Nucleus accumbens (tissue), 56 donors: ENCODE measurements at regions not wholly inside any gene's neighbourhood (a gene's known extent, or its start where the extent isn't known, plus 50 kb on each side); places are given as distances from the start of the nearest gene placed in this dataset.

Experiments used
- DNase-seq, 56 donors: peaks; one replicate each; lab custom pipeline; 2025; lab: John Stamatoyannopoulos, UW

GRCh38 chr11:134517621-134518293 lies 105.7 kb upstream of the B3GAT1 start:
- no peak for DNase-seq

DNA sequence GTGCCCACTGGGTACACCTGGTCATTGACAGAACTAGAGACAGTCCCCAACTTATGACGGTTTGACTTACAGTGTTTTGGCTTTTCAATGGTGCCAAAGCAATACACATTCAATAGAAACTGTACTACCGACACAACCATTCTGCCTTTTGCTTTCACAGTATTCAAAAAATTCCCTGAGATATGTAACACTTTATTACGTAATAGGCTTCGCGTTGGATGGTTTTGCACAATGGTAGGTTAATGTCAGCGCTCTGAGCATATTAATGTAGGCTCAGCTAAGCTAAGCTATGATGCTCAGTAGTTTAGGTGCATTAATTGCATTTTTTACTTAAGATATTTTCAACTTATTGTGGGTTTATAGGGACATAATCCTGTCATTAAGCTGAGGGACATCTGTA lies 105.1 kb upstream of the B3GAT1 start:
- no peak for DNase-seq

DNA sequence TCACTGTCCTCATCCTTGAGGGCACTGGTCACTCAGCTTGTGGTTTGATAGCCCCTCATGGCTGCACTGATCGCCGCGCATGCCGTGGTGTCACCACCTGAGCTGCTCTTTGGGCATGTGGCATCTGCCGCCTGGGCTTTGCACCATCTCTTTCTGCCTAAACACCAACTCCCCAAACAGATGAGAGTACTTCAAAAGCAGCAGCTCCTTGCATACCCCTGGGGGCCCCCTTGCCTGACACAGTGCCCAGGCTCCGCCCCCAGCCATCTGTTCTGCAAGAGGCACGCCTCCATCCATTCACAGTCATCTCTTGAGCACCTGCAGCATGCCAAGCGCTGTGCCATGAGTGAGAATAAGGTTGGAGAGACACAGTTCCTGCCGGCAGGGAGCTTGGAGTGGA lies 104.5 kb upstream of the B3GAT1 start:
- DNase-seq: peak in 2 of 56 donors; percentile 15 to 20

DNA sequence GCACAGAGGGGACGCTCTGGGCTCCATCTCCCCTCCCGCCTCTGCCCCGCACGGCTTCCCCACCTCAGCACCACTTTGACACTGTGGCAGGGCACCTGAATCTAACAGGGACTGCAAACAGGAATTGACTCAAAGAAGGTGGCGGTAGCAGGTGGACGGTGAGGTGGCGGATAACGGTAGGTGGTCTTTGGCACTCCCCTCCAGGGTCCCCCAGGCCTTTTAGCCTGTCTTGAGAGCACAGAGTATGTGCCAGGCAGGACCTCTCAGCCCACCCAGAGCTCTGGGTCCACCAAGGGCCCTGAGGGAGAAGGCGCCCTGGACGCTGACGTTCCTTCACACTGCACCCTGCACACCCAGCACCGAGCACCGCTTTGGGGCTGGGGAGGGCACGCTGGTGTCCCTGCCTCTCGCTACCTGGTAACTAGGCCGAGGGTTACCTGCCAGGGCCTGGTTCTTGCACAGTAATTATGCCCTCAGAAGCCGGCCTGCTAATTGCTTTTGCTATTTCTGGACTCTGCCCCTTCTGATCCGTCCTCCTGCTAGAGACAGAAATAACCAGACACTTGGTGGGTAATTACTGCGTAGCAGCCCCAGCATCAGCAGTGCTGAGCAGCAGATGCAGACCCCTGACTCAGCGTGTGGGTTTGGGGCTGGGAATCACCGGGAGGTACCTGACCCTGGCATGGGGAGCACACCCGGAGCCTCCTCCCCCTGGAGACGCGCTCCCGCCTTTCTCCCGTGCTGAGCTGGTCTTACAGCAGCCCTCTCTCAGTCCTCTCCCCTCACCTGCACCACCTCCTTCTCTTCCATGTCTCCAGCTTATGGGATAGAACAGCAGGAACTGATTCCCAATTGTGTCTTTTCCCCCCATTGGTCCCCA lies 103.3 kb upstream of the B3GAT1 start:
- no peak for DNase-seq

DNA sequence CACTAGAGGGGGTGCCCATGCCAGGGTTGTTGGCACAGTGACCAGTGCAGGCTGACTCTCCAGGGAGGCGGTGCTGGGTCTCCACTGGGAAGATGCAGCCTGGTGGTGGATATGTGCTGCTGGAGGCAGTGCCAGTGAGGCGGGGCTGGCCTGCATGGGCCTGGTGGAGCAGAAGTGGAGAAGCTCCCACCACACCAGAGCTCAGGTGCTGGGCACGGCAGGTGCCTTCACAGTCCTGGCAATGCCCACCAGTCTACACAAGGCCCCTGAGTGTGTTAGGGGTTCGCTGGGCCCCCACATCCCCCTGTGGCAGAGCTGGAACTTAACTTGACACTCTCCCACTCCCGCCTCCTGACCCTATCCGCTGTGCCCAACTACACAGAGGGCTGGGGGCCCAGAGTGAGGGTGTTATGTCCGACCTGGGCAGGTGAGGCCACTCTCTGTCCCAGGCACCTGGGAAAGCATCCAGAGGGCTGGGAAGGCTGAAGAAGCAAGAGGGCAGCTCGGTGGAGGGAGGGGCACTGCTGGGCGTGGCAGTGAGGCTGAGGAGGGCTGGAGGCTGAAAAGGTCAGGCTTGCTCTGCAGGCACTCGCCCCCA lies 102.4 kb upstream of the B3GAT1 start:
- no peak for DNase-seq

DNA sequence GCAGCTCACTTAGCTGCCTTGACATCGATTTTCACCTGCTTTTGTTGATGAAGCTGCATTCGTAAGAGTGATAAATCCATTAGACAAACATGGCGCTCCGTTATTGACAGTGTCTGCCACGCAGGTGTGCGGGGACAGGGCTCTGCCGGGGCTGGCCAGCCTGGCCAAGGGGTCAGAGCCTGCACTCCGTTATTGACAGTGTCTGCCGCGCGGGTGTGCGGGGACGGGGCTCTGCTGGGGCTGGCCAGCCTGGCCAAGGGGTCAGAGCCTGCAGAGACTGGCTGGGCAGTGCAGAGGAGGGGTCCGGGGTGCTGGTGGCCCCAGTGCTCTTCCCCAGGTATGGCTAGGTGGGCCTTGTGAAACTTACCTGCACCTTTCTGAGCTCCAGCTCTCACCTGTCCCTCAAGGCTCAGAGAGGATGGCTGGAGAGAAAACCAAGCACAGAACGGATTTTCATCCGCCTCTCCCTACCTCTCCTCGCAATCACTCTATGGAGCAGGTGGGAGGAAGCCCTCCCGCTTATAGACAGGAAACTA lies 101.6 kb upstream of the B3GAT1 start:
- no peak for DNase-seq

GRCh38 chr11:134512571-134513538 lies 100.8 kb upstream of the B3GAT1 start:
- DNase-seq: no peak

DNA sequence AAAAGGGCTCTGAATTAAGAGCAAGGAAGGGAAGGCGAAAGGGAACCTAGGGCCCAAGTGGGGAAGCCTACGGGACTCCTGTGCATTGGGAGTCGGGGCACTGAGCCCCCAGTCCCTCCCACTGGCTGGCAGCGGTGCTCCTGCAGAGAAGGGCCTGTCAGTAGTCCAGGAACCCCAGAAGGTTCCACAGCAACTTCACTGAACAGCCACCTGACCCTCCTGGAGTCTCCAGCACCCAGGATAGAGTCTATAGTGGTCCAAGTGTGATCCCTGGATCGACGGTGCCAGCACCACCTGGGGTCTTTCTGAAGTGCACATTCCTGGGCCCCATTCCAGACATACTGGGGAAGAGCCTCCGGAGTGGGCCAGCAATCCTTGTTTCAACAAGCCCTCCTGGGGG lies 100.0 kb upstream of the B3GAT1 start:
- no peak for DNase-seq

DNA sequence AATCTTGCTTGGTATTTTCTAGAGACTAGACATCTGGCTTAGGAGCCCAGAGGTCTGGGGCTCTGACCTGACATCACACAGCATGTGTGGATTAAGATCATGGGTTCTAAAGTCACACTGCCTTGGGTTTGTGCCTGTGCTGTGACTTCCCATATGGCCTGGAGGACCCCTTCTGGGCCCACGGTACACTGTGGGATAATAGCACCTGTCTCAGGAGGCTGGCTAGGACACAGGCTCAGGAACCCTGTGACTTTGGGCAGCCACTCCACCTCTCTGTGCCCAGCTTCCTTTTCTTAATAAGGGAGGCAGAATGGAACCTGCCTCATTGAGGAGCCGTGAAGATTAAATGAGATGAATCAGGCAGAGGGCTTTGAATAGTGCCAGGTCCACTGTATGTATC lies 99.2 kb upstream of the B3GAT1 start:
- no peak for DNase-seq

- DNase-seq: no peak
These were observed 98.4 kb upstream of the B3GAT1 start for GRCh38 chr11:134510233-134511040.

DNA sequence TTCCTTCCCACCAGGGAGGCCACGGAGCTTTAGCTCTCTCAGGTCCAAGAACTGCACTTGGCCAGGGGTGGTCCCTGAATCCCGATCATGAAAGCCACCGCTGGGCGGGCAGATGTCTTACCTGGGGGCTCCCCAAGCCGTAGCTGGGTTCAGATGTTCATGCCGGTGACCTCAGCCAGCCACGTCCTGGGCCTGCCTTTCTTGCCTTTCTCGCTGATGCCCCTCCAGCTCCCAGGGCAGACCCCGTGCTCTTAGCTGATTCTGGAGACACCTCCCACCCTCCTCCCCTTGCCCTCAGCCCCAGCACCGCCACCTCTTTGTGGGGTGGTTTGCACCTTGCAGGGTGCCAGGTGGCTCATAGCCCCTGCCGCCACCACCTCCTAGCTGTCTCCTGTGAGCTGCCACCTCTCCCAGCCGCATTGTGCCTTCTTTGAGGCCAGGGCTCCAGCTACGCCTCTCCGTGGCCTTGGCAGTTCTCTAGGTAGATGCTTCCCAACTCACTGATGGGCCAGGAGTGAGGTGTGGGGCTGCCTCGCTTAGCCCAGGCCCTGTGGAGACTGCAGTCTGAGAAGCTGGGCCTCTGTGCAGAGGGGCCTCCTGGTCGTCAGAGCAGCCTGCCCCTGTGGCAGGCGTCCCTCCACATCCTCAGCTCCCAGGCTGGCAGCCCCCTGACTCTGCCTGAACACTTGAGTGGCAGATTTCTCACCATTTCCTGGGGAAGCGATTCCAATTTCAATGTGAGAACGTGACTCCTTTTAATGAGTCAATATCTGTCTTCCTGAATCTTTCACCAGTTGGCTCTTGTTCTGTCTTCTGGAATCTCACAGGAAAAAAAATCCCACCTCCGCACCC lies 97.6 kb upstream of the B3GAT1 start:
- DNase-seq: no peak

DNA sequence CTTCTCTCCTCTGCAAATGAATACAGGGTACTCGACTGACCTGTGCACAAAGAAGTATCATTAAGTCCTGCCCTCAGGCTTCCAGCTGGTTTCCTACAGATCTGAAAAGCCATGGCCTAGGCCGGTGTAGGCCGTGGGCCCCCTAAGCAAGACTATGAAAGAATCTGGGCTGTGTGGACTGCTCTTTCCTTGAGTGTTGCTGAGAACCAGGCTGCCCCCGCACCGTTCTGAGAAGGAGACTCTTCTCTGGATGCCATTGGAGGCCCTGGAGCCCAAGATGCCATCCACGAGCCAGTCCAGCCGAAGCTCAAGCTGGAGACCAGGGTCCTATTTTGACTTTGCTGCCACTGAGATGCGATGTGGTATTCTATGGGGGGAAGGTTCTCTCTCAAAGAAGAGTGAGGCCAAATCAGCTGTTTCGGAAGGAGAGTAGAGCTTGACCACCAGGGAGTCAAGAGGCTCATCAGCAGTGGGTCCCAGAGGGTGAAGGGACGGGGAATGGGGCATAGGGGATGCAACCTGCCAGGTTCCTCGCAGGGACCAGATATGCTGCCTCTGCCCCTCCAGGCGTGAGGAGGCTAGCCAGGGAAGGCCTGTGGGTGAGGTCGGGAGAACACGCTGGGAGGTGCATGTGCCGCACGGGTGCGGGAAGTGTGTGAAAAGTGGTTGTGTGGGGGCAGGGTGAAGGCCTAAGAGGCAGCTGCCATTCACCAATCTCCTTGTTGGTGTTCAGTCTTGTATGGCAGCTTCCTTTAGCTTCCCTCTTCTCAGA lies 96.4 kb upstream of the B3GAT1 start:
- no peak for DNase-seq

GRCh38 chr11:134506046-134506445 lies 94.0 kb upstream of the B3GAT1 start:
- no peak for DNase-seq

DNA sequence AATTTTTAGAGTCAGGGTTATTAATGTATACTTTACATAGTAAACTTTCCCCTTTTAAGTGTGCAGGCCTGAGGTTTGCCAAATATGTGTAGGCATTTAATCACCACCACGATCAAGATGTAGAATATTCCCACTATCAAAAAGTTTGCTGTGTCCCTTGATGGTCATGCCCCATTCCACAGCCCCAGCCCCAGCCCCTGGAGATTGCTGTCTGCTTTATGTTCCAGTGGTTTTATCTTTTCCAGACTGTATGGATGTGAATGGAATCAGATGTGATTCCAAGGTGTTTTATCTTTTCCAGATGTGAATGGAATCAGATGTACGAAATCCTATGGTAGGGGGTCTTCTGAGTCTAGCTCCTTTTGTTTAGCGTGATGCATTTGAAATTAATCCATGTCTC lies 93.1 kb upstream of the B3GAT1 start:
- DNase-seq: no peak

GRCh38 chr11:134504146-134504905 lies 92.3 kb upstream of the B3GAT1 start:
- no peak for DNase-seq

- no peak for DNase-seq
These were observed 91.6 kb upstream of the B3GAT1 start for GRCh38 chr11:134503596-134503995.

DNA sequence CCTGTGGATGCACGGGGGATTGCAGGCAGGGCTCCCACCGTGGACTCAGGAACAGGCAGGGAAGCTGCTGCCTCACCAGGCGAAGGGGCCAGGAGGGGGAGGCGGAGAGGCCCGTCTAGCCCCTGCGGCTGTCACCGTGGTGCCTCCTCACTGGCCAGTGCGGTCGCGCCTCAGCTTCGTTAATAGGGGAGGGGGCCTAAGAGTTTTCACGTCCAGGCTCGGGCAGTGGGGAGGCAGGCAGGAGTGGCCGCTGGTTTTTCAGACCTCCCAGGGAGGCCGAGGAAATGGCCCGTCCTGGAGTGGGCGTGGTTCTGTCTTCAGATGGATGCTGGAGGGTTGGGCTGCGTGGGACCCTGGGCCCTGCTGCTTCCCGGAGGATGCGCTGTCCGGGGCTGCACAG lies 91.1 kb upstream of the B3GAT1 start:
- no peak for DNase-seq
